DOHH2 (cell line): ENCODE measurements at regions not wholly inside any gene's neighbourhood (a gene's known extent, or its start where the extent isn't known, plus 50 kb on each side); places are given as distances from the start of the nearest gene placed in this dataset.
"Not testable (repeated sequence)": the region's sequence is repeated elsewhere in the genome, so short reads cannot be mapped to it uniquely, and the experiment has no call there.

Experiments
- H3F3A ChIP-seq: fragments of 200-600 bp; sonication (generic), shearing (Covaris generic); 2 replicates; pipeline ENCODE4 v1.6.0; 2016; ENCODE audit warnings: antibody characterized with exemption, mild to moderate bottlenecking; ENCODE audit not compliant: control insufficient read depth, insufficient read depth
- H3K27ac ChIP-seq: fragments of 200-600 bp; sonication (generic); 2 replicates; pipeline ENCODE4 v1.5.1; 2014; ENCODE audit warnings: low read depth, mild to moderate bottlenecking, low read length, moderate library complexity
- H3K27me3 ChIP-seq: fragments of 200-600 bp; sonication (generic); 2 replicates; pipeline ENCODE4 v1.6.1; 2014; ENCODE audit warnings: mild to moderate bottlenecking, low read length, mixed read lengths; ENCODE audit not compliant: control insufficient read depth
- H3K36me3 ChIP-seq: fragments of 200-600 bp; sonication (generic); 2 replicates; pipeline ENCODE4 v1.6.1; 2014; ENCODE audit warnings: mild to moderate bottlenecking, low read length, moderate library complexity, mixed read lengths; ENCODE audit not compliant: control insufficient read depth
- H3K4me1 ChIP-seq: fragments of 200-600 bp; sonication (generic); 2 replicates; pipeline ENCODE4 v1.6.1; 2014; ENCODE audit warnings: mild to moderate bottlenecking, low read length, mixed read lengths; ENCODE audit not compliant: control insufficient read depth
- H3K4me2 ChIP-seq: fragments of 200-600 bp; sonication (generic); 2 replicates; pipeline ENCODE4 v1.6.0; 2014; ENCODE audit warnings: mild to moderate bottlenecking, low read length, moderate library complexity
- H3K4me3 ChIP-seq: fragments of 200-600 bp; sonication (generic); 2 replicates; pipeline ENCODE4 v1.5.1; 2014; ENCODE audit warnings: mild to moderate bottlenecking, low read length, mixed read lengths
- H3K79me2 ChIP-seq: fragments of 200-600 bp; sonication (generic); 2 replicates; pipeline ENCODE4 v1.6.1; 2014; ENCODE audit warnings: mild to moderate bottlenecking, low read length, mixed read lengths; ENCODE audit not compliant: control insufficient read depth
- H3K9me2 ChIP-seq: fragments of 200-600 bp; sonication (generic); replicated peaks from 2 replicates; pipeline ENCODE4 v1.6.1; 2014; ENCODE audit warnings: mild to moderate bottlenecking, low read length, mixed read lengths; ENCODE audit not compliant: control insufficient read depth
- H3K9me3 ChIP-seq: fragments of 200-600 bp; sonication (generic); 2 replicates; pipeline ENCODE4 v1.6.1; 2014; ENCODE audit warnings: antibody characterized with exemption, low read length, mixed read lengths; ENCODE audit not compliant: control insufficient read depth, insufficient read depth
- H4K20me1 ChIP-seq: fragments of 200-600 bp; sonication (generic); 2 replicates; pipeline ENCODE4 v1.6.0; 2014; ENCODE audit warnings: low read depth, mild to moderate bottlenecking, antibody characterized with exemption, low read length, moderate library complexity; ENCODE audit not compliant: control insufficient read depth, insufficient read depth

DNA sequence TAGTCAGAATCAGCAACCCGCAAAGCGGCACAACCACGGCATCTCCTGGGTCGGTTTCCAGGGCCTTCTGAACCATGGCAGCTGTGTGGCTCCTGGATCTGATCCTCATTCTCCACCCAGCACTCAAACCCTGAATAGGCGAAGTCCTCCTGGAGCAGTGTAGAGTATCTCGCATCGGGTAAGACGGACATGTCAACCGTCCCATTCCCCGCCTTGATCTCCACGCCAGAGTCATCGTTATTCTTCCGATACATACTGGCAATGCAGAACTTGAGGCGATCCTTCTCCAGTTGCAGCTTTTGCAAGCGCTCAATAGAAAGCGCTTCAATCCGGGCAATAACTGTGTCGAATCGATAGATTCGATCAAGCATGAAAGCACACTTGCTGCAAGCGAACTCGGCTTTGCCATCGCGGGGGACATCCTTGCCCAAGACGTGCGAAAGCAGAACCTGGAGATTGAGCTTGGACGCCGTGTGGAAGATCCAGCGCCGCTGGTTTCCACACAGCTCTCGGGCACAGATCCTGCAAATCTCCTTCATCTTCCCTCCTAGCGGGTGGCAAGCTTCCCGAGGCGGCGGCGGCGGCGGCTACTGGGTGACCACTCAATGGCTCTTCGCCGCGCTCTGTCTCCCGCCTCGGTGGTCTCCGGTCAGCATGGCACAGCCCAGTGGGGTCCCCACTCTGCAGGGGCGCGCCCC, 142.9 kb downstream of the NBPF8 start:
- H3K27me3 ChIP-seq, H3F3A ChIP-seq, H4K20me1 ChIP-seq, H3K36me3 ChIP-seq, H3K79me2 ChIP-seq, H3K27ac ChIP-seq, H3K9me2 ChIP-seq, H3K9me3 ChIP-seq: not testable (repeated sequence)
- H3K4me2 ChIP-seq = peak overlapping the region; percentile 77
- peaks cover 18% of the 10 kb centered on the region for H3K4me1 ChIP-seq
- H3K4me3 ChIP-seq = peak overlapping the region; percentile 69

DNA sequence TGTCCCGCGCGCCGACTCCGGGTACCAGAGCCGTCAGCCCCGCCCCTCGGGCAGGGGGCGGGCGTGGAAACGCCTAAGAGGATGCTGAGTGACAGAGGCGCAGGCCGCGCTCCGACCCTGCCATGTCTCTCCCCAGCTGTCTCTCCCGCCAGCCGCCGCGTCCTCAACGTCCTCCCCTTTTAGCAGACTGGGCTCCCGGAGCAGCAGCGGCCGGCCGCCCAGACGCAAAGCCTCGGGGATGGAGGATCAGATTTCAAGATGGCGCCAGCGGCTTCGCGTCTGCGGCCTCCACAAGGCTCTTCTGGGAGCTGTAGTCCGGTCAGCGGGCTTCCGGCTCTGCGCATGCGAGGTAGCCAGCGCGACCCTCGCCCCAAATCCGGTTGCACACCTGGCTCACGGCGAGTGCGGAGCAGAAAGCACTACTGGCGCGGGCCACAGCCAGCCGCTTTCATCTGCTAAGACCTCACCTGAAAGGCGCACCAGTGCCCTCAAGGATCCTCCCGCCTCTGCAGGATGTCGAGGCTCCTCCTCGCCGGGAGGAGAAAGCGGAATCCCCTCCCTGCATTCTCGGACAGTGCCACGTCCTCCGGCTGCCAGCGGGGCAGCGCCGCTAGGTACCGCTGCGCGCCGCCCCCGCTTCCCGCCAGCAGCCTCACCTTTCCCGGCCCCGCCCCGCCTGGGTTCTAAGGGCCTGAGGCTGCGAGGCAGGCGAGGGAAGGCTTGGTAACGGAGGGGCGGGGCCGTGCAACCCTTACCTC, 143.6 kb downstream of the NBPF8 start:
- peak overlapping the region; percentile 32 for H3K27ac ChIP-seq
- peak overlapping the region; percentile 48 for H3K4me2 ChIP-seq

DNA sequence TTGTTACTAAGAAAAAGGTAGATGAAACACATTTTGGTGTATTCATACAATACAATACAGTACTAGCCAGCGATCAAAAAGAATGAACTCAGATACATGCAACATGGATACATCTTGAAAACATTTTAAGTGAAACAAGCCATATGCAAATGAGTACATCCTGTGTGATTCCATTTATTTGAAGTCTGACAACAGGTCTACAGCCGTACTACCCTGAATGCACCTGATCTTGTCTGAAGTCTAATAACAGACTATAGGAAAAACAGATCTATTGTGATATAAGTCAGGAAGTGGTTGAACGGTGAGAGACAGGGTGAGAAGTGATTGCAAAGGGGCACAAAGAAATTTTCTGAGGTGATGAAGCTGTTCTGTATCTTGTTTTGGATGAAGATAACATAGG, 146.9 kb downstream of the NBPF8 start:
- peak overlapping the region; percentile 28; the same call in 1 of the 2 replicates for H3K4me3 ChIP-seq
- not testable (repeated sequence) for H3K9me3 ChIP-seq, H3K79me2 ChIP-seq, H3F3A ChIP-seq, H3K9me2 ChIP-seq, H4K20me1 ChIP-seq, H3K27me3 ChIP-seq, H3K36me3 ChIP-seq
- H3K27ac ChIP-seq = peak overlapping the region; percentile 46
- peaks cover 21% of the 10 kb centered on the region for H3K4me1 ChIP-seq
- peak overlapping the region; percentile 11 for H3K4me2 ChIP-seq

More for the DNA sequence above, 143.6 kb downstream of the NBPF8 start:
- H3K36me3 ChIP-seq, H3F3A ChIP-seq, H3K79me2 ChIP-seq, H4K20me1 ChIP-seq, H3K9me3 ChIP-seq, H3K9me2 ChIP-seq, H3K27me3 ChIP-seq: not testable (repeated sequence)
- H3K4me1 ChIP-seq = peaks cover 21% of the 10 kb centered on the region
- peak overlapping the region; percentile 70 for H3K4me3 ChIP-seq

DNA sequence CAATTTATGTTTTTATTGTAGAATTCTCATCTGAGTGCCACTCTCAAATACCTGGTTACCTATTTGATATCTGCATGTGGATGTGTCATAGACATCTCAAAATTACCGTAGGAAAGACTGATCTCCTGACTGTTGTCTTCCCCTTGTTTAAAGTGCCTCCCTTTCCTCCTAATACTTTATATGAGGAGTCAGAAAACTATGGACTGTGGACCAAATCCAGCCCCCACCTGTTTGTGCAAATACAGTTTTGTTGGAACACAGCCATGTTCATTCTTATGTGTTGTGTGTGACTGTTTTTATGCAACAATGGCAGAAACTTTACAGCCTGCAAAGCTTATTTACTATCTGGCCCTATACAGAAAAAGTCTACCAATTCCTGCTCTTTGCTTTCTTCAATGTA, 150.6 kb downstream of the NBPF8 start:
- peaks cover 16% of the 10 kb centered on the region for H3K4me1 ChIP-seq
- H3K36me3 ChIP-seq, H3F3A ChIP-seq, H3K9me3 ChIP-seq, H3K27ac ChIP-seq, H3K4me2 ChIP-seq, H3K4me3 ChIP-seq, H3K9me2 ChIP-seq, H3K27me3 ChIP-seq, H4K20me1 ChIP-seq, H3K79me2 ChIP-seq: not testable (repeated sequence)

DNA sequence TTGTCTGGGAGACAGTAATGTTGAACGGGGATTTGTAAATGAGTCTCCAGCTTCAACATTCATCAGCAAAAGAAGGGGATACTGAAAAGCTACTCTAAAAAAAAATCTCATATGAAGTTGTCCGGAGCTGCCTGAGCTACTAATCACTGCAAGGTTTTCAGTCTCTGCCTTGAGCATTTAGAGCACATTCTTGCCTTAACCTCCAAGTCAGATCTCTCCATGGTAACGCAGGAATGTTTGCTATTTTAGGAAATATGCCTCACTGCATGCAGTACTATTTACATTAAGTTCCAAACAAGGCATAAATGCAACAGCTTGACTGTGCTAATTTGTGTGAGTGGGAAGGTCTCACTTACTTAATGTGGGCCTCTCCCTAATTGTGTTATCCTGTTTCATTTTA, 152.8 kb downstream of the NBPF8 start:
- not testable (repeated sequence) for H3K27me3 ChIP-seq, H3K9me3 ChIP-seq, H3K36me3 ChIP-seq, H3K9me2 ChIP-seq, H3K79me2 ChIP-seq, H3K27ac ChIP-seq, H3K4me3 ChIP-seq, H3K4me2 ChIP-seq, H3F3A ChIP-seq, H3K4me1 ChIP-seq, H4K20me1 ChIP-seq

DNA sequence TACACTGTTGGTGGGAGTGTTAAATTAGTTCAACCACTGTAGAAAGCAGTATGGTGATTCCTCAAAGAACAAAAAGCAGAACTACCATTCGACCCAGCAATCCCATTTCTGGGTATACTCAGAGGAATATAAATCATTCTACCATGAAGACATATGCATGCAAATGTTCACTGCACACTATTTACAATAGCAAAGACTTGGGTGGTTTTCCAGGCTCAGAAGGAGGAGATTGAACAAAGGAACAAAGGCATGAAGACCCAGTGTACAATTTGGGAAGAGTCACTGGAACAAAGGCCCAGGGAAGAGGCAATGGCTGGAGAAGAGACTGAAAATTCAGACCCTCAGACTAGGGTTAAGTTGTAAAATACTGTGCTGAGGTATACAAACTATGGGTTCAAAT, 148.5 kb upstream of the NBPF26 start:
- H3K27me3 ChIP-seq, H3K79me2 ChIP-seq, H3K27ac ChIP-seq, H3K9me2 ChIP-seq, H4K20me1 ChIP-seq, H3K9me3 ChIP-seq, H3K4me2 ChIP-seq, H3K4me1 ChIP-seq, H3K4me3 ChIP-seq, H3F3A ChIP-seq, H3K36me3 ChIP-seq: not testable (repeated sequence)

DNA sequence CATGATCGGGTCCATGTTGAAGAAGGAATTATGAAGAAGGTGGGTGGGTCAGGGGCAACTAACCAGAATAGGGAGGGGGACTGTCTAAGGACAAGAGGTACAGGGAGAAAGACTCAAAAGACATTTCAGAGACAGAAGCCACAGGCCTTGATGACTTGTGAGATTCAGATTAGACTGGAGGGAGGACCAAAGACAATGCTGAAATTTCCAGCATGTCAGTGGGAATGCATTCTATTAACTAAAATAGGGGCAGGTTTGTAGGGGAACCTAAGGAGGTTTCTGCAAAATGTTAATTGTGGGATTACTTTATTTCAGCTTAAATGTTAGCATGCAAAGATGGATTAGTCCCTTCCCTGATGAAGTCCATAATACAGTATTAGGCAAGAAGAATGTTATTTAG, 141.6 kb upstream of the NBPF26 start:
- not testable (repeated sequence) for H3K79me2 ChIP-seq, H3K9me2 ChIP-seq, H4K20me1 ChIP-seq, H3K4me2 ChIP-seq, H3K27ac ChIP-seq, H3K9me3 ChIP-seq, H3K4me3 ChIP-seq, H3K4me1 ChIP-seq, H3F3A ChIP-seq, H3K36me3 ChIP-seq, H3K27me3 ChIP-seq

DNA sequence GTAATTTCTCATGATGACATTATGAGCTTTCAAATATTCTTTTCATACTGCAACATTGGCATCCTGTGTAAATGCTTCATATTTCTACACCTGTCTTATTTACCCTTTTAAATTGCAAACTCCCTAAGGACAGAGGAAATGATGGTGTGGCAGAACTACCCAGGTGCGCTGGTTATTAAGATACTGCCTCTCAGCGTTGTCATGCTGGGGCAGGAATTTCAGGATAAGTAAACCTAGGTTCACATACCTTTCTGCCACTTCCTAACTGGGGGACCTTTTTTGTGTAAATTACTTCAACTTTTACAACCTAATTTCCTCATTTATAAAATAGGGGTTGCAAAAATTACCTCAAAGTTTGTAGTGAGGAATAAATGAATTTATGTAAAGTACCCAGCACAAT, 137.7 kb upstream of the NBPF26 start:
- H3K27me3 ChIP-seq, H3K4me2 ChIP-seq, H3K9me2 ChIP-seq, H3K79me2 ChIP-seq, H3K36me3 ChIP-seq, H3K27ac ChIP-seq, H3K9me3 ChIP-seq, H3F3A ChIP-seq, H4K20me1 ChIP-seq, H3K4me3 ChIP-seq, H3K4me1 ChIP-seq: not testable (repeated sequence)
